HG03521 (cell line): ENCODE measurements at regions not wholly inside any gene's neighbourhood (a gene's known extent, or its start where the extent isn't known, plus 50 kb on each side); places are given as distances from the start of the nearest gene placed in this dataset.

Source experiments
- ATAC-seq: cut with Tn5 transposase; IDR thresholded peaks from one replicate; pipeline ENCODE4 v1.9.1; 2021; ENCODE audit warnings: mild to moderate bottlenecking, moderate library complexity; ENCODE audit not compliant: unreplicated experiment

DNA sequence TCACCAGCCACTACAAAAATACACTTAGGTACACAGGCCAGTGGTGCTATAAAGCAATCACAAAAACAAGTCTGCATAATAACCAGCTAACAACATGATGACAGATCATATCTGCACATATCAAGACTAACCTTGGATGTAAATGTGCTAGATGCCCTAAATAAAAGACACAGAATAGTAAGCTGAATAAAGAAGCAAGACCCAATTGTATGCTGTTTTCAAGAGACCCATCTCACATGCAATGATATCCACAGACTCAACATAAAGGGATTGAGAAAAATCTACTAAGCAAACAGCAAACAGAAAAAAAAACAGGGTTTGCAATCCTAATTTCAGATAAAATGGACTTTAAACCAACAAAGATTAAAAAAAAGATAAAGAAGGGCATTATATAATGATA is 505.4 kb upstream of the FZD8 start:
- no peak for ATAC-seq

DNA sequence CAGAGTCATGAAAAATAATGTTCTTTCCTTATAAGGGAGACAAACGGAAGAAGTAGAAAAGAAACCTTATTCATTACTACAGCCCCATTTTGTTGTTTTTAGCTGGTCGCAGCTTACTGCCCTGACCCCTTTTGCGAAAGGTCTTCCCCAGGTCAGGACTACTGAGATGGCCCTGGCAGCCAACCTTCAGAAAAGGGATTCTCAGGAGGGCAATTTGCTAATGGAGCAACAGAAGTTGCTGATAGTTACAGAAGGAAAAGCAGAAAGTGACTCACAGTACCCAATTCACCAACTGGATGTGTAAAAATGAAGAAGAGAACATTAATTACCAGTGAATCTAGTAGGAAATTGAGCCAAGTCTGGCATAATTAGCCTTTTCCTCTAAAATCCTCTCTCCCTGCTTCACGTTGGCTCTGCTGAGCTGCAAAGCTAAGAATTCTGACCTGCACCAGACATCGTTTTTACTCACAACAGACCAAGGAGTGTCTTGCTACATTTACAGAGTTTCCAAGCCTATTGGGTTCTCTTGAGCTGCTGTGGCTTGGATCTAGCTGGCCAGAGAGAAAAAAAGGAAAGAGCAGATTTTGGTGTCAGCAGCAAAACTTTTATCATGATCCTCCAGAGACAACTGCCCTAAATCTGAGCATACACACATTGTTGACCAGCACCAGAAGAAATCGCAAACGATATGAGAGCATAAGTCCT is 499.9 kb upstream of the FZD8 start:
- no peak for ATAC-seq

DNA sequence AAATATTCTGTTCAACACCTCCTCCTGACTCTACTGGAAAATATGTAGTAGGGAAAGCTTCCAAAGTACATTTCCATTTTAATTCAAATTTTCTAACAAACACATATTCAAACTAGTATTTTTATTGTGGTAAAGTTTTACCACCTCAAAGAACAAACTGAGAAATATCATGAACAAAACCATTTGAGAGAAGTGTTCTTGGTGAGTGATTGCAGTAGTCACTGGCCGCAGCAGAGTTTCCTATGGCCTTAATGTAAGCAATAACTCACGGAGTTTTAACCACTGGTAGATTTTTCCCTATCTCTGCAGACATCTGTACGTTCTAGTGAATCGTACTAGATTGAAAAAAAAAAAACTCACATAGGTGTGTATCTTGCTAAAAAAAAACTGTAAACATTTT is 487.0 kb upstream of the FZD8 start:
- ATAC-seq, result no peak

- no peak for ATAC-seq
Measured at GRCh38 chr10:36126076-36126475, 484.0 kb upstream of the FZD8 start.

- no peak for ATAC-seq
Measured at GRCh38 chr10:36119455-36119854, 477.4 kb upstream of the FZD8 start.

DNA sequence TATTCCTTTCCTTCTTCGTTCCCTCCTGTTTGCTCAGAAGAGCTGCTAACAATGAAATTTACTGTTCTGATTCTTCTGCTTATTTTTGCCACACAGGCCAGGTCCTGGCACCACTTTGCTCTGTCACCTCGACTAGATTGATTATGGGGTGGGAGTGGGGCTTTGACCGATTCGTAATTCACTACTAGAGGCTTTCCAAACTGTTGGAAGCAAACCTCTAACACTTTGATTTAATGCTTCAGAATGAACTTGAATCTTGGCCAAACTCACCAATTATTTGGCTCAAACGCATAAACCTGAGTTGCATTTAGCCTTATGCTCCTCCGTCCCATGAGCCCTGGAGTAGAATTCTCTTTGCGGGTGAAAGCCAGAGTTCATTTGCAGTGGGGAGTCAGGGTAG is 476.2 kb upstream of the FZD8 start:
- no peak for ATAC-seq

DNA sequence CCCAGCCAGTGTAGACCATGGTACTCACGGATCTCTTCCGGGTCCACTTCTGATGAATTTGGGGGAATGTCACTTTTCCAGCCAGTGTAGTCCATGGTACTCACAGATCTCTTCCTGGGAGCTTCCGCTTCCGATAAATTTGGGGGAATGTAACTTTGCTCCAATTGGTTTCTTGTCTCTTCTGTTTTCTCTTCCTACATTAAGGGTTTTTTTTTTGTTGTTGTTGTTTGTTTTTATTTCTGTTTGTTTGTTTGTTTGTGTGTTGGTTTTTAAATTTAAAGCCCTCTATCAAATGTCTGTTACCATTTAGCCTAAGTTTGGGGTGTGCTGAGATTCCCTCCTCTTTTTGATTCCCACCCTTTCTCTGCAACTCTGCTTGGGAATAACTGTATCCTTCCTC is 475.8 kb upstream of the FZD8 start:
- ATAC-seq, result no peak

DNA sequence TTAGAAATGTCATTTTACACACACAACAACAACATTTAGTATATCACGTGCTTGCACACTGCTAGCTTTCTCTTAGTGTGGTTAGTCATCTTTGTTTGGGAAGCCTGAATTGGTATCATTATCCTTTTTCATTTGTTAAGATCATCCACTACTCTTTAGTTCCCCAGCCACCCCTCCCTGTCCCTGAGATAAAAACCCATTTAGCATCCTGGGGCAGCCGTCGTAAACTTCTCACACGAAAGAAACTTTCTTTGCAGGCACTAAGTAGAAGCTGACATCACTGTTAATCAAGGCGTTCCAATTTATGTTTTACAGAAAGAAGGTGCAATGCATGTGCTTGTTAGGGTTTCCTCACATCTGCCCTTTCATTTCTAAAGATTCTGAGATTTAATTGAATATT is 475.1 kb upstream of the FZD8 start:
- ATAC-seq, result no peak

DNA sequence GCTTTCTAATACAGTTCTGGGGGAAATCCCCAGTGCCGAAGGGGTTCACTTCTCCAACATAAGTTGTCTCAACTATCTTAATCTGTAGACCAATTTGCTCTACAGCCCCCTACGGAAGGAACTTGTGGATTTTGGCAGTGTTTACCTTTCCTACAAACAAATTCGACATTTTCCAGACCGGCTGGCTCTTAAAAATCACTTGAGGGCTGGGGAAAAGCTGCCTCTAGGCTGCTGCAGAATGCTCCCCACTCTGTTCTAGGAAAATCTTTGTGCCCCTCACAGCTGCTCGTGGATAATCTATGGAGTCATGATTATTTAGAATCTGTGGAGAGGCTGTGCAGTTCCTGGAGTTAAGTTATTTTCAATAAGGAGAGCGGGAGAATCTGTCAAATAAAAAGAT is 474.6 kb upstream of the FZD8 start:
- no peak for ATAC-seq

- ATAC-seq, result no peak
Measured at GRCh38 chr10:36116040-36116439, 473.9 kb upstream of the FZD8 start.

- no peak for ATAC-seq
Measured at GRCh38 chr10:36115364-36115763, 473.3 kb upstream of the FZD8 start.

DNA sequence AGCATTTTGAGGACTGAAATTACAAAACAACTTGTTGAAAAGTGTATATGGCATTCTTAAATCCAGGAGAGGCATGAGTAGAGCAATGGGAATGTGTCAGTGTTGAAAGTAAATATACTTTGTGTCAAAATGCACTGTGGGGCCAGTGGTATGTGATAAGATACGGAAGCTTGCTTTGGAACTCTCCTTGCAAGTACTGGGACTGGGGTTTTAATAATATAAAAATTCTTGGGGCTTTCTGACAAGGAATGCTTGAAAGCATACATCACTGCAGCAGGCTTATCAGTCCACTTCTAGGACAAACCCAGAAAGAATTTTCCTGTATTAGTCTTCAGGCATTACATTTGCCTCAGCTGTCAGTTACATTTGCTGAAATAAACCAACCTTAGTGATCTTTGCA is 472.8 kb upstream of the FZD8 start:
- no peak for ATAC-seq

DNA sequence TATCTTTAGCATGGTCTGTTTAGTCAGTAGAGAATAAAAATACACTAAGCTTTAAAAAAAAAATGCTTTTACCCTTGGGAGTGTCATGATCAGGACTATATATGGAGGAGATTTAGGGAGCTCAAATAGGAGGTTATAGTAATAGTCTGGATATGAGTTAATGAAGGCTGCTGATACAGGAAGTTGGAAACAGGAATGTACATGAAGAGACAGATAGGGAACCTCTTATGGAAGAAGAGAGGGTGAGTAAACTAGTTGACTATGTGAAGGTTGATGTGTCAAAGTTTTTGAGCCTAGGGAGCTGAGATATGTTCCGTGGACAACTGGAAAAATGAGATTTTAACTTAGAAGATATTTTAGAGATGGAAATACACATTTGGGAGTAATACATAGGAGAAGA is 472.0 kb upstream of the FZD8 start:
- no peak for ATAC-seq

- no peak for ATAC-seq
Measured at GRCh38 chr10:36111676-36112075, 469.6 kb upstream of the FZD8 start.

DNA sequence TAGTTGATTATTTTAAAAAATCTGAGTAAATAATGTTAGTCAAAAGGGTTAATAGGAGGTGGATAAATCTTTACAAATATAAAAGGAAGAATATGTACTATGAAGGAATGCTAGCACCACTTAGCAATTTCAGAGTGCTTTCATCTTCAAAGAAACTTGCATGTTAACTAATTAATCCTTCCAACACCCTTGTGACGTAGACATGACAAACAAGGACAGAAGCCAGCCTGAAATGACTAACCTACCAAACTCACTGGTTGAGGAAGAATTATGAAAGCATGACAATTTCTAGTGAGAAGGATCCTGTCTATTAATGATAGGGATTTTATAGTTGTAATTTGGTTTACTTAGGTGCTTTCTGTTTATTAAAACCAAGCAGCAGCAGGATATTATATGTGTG is 468.0 kb upstream of the FZD8 start:
- ATAC-seq, result no peak

DNA sequence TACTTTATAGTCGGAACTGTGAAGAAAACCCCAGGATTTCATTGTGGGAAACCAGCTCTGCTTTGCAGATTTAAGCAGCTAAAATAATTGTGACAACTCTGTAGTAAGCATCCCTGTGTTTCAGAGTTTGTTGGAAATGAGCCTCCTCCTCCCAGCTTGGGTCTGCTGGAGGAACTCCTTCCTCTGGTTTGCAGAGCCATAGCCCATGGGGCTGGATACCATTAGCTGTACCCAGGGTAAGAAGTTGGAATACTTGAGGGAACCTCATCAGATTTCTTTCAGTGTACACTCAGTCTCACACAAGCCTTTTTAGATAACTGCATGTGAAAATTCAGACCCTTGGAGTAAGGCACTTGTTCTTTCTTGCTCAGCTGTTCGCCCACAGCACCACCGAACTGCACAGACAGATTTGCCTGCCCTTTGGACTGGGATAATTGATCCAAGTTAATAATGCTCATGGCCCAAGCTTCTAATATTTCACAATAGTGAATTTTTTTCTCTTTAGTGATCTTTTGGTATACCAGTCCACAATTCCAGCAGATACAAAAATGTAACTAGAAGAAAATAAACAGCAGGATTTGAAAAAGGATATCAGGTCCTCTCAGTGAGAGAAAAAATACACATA is 467.4 kb upstream of the FZD8 start:
- no peak for ATAC-seq

DNA sequence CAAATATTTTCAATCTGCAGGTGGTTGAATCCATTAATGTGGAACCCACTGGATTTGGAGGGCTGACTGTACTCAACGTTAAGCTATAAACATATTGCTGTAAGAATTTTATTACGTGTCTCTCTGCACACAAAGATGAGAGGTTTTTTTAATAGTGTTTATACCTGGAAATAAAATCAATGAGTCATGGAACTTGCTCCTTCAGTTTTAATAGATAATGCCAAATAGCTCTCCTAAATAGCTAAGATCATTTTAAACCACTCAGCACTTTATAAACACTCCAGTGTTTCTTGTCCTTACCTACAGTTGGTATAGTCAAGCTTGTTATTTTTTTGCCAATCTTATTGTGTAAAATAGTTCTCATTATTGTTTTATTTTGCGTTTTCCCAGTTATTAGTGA is 455.6 kb upstream of the FZD8 start:
- ATAC-seq, result no peak

- no peak for ATAC-seq
Measured at GRCh38 chr10:36096576-36096975, 454.5 kb upstream of the FZD8 start.

GRCh38 chr10:36094096-36094495 is 452.0 kb upstream of the FZD8 start:
- ATAC-seq, result no peak

GRCh38 chr10:36092116-36092515 is 450.0 kb upstream of the FZD8 start:
- no peak for ATAC-seq

GRCh38 chr10:36091007-36091406 is 448.9 kb upstream of the FZD8 start:
- ATAC-seq, result no peak

- ATAC-seq, result no peak
Measured at GRCh38 chr10:36089790-36090440, 447.8 kb upstream of the FZD8 start.
